ENCODE measurements at regions not wholly inside any gene's neighbourhood (a gene's known extent, or its start where the extent isn't known, plus 50 kb on each side); places are given as distances from the start of the nearest gene placed in this dataset.

DNA sequence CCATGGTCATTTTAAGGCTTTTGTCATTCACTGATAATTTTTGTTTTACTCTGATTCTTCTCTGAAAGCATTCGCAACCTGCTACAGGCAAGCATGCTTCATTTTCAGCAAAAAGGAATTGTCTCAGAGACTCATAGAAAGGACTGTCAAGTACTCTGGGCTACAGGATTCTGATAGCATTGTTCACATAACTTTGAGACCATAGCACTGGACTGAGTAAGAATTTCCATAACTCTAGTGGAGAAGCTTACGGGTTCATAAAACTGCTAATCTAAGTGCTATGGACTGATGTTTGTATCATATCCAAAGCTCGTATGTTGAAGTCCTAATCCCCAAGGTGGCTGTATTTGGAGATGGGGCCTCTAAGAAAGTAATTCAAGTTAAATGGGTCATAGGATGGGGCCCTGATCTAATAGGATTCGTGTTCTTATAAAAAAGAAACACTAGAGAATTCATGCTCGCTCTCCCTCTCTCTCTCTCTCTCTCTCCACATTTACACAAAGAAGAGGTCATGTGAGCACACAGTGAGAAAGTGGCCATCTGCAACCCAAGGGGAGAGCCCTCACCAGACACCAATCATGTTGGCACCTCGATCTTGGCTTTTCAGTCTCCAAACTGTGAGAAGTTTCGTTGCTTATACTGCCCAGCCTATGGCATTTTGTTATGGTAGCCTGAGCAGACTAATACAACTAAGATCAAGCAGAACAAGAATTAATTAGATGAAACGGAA, 60.4 kb downstream of the CRYGS start:
- H3K27me3 ChIP-seq (ENCODE audit: control insufficient read depth in 2 of 2, insufficient read depth in 2 of 2, low read length in 2 of 2) = no peaks in the 10 kb centered on the region
- H3K36me3 ChIP-seq (ENCODE audit: control insufficient read depth in 2 of 2, extremely low read depth in 1 of 2, insufficient read depth in 2 of 2, low read length in 2 of 2) = no peaks in the 10 kb centered on the region
- no peak overlapping the region for H3K4me3 ChIP-seq (replicated peaks in 1 of 3; ENCODE audit: insufficient read depth in 1 of 3, low read depth in 1 of 3, low read length in 3 of 3)
- no peak overlapping the region for H3K27ac ChIP-seq (ENCODE audit: insufficient read depth, low read depth, low read length)
- FAIRE-seq = no peak
- BruUV-seq (replicated peaks) = no TSS peak
- no peaks in the 10 kb centered on the region for H3K4me1 ChIP-seq (ENCODE audit: control insufficient read depth, extremely low read depth, insufficient read depth, low read length)
- H4K20me1 ChIP-seq (replicated peaks; ENCODE audit: control insufficient read depth, extremely low read depth, insufficient read depth, low read length) = no peaks in the 10 kb centered on the region
- intact Hi-C loops (cut with micrococcal nuclease) = no loop called here
- H3K9ac ChIP-seq (replicated peaks; ENCODE audit: extremely low read depth, insufficient read depth, low read length) = no peak overlapping the region
- POLR2A ChIA-PET = no interaction called here
- dilution Hi-C loops (cut with MboI; ENCODE audit: extremely low pct_ligation_motif_present, low sequenced_read_pairs) = no loop called here
- no peaks in the 10 kb centered on the region for H3K79me2 ChIP-seq (ENCODE audit: control insufficient read depth, insufficient read depth, low read length)
- no peaks in the 10 kb centered on the region for H3K9me1 ChIP-seq (replicated peaks; ENCODE audit: control insufficient read depth, extremely low read depth, insufficient read depth, low read length)
- DNase-seq (ENCODE audit: low read depth, low spot score) = no peak
- H2AFZ ChIP-seq (ENCODE audit: low read depth, low read length) = no peak overlapping the region
- CTCF ChIA-PET = no interaction called here
- no peak for TF ChIP-seq EZH2 (IDR thresholded peaks at IDR 0.05; ENCODE audit: borderline replicate concordance, low read depth, low read length, severe bottlenecking)
- TF ChIP-seq, protein P1, sequence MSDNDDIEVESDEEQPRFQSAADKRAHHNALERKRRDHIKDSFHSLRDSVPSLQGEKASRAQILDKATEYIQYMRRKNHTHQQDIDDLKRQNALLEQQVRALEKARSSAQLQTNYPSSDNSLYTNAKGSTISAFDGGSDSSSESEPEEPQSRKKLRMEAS (IDR thresholded peaks at IDR 0.05; ENCODE audit: insufficient read depth, insufficient read length) = no peak
- TF ChIP-seq JUN (IDR thresholded peaks at IDR 0.05; ENCODE audit: borderline replicate concordance, insufficient read depth, insufficient read length, low read depth) = no peak
- TF ChIP-seq, protein P2, sequence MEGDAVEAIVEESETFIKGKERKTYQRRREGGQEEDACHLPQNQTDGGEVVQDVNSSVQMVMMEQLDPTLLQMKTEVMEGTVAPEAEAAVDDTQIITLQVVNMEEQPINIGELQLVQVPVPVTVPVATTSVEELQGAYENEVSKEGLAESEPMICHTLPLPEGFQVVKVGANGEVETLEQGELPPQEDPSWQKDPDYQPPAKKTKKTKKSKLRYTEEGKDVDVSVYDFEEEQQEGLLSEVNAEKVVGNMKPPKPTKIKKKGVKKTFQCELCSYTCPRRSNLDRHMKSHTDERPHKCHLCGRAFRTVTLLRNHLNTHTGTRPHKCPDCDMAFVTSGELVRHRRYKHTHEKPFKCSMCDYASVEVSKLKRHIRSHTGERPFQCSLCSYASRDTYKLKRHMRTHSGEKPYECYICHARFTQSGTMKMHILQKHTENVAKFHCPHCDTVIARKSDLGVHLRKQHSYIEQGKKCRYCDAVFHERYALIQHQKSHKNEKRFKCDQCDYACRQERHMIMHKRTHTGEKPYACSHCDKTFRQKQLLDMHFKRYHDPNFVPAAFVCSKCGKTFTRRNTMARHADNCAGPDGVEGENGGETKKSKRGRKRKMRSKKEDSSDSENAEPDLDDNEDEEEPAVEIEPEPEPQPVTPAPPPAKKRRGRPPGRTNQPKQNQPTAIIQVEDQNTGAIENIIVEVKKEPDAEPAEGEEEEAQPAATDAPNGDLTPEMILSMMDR (IDR thresholded peaks at IDR 0.05; ENCODE audit: extremely low read depth in 1 of 2, insufficient read depth in 1 of 2, low read depth in 1 of 2, low read length in 2 of 2) = no peak
- TF ChIP-seq FOS (IDR thresholded peaks at IDR 0.05; ENCODE audit: borderline replicate concordance, insufficient read depth, low read length) = no peak
- no peaks in the 10 kb centered on the region for H3K9me3 ChIP-seq (replicated peaks; ENCODE audit: control insufficient read depth, insufficient read depth, low read length)
- H3K4me2 ChIP-seq (ENCODE audit: insufficient read depth, low read length) = no peak overlapping the region
